NAMALWA (cell line): ENCODE measurements at regions not wholly inside any gene's neighbourhood (a gene's known extent, or its start where the extent isn't known, plus 50 kb on each side); places are given as distances from the start of the nearest gene placed in this dataset.

Experiments used
- DNase-seq: peaks from one replicate; pipeline ENCODE4 v3.0.0-alpha.2; 2015; ENCODE audit warnings: low spot score

DNA sequence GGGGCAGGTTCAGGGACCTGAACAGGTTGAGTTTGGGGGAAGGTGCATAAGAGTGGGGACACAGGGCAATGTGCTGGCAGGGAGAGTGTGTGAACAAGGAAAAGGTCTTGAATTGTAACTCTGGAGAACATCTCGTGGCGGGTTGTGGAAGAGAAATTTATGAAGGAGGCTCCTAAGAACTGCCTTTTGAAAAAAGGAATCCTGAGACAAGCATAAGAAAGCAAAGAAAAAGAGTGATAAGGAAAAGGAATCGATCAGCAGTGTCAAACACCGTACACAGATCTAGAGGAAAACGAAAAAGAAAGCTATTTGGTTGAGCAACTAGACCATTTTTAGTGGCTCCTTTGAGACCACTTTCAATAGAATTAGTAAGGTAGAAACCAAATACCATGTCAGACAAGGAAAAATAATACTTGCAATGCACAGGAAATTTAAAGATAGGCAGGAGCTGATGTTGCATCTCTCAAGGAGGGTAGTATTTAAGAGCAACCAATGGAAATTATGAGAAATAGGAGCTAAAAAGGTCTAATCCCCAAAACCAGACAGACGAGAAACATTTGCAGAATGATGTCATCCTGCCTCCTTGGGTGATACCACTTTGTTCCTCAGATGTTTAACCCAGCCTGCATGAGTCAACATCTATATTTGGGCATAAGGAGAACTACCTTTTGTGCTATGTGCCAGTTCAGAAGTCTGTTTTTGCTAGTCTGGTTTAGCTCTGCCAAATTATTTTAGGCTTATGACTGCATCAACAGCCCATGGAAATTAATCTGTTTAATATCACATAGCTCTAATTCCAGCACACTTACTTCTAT is 64.5 kb upstream of the STK38L start:
- peak; percentile 69 for DNase-seq

- DNase-seq = no peak
Measured at GRCh38 chr12:27180906-27181505, 63.1 kb upstream of the STK38L start.

DNA sequence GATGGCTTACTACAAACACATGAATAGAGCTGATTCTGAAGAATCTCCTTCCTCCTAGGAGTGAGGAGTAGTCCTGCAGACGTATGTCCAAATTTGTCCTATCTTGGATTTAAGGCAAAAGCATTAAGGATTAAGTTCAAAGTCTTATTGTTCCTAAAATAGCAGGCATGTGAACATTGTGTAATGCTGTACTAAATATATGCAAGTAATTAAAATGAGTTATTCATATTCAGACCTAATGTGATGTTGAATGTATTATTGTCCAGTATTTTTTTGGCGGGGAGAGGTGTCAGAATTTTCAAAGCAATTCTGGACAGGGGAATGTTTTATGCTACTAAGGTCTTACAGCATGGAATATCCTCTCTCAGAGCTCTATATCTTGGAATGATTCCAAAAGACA is 60.7 kb upstream of the STK38L start:
- no peak for DNase-seq

DNA sequence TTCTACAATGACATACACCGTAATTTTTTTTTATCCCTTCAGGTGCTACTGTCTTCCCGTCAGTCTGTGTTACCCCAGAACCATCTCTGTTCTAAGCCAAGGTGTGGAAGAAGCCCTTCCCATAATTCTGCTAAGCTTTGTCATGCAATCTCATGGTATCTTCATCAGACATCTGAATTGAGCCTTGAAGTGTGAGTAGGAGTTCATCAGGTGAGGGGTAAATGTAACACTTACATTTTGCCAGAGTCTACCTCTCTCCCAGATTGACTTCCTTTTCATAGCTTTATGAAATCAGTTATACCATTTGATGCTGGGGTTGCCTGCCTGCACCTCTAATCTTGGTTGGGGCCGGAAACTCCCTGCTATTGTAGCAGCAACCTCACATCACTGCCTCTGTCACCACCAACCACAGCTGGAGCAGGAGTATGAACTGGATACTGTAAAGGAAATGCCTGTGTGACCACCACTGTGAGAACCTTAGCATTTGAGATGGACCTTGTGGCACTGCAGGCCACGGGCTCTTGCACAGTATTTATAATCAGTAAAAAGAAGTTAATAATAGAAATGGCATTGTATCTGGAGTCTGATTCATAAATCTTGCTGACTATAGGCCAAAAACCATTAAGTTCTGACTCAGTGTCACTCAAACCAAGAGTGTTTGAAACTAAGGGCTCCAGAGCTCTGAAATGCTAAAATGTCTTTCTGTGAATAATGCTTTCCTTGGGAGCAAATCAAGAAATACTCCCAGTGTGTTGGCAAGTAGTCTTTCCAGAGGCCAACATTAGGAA is 58.7 kb upstream of the STK38L start:
- no peak for DNase-seq

GRCh38 chr12:27186022-27186839 is 57.9 kb upstream of the STK38L start:
- no peak for DNase-seq

GRCh38 chr12:27187697-27188096 is 56.4 kb upstream of the STK38L start:
- DNase-seq = no peak

DNA sequence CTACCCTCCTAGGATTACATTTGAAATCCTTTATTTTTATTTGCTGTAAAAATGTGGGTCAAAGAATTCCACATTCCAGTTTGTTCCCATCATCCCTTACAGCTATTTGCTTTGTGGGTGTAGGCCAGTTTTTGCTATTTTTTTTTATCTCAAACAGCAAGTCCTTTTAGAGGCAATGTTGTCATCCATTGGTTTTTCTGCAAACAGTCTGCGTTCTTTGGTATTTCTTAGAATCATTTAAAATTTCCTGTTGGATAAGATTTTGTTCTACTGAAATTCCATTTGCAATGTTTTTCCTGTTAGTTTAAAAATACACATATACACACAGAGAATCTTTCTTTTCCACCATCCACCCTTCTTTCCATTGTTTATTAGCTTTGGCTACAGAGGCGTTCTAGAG is 53.3 kb upstream of the STK38L start:
- no peak for DNase-seq

DNA sequence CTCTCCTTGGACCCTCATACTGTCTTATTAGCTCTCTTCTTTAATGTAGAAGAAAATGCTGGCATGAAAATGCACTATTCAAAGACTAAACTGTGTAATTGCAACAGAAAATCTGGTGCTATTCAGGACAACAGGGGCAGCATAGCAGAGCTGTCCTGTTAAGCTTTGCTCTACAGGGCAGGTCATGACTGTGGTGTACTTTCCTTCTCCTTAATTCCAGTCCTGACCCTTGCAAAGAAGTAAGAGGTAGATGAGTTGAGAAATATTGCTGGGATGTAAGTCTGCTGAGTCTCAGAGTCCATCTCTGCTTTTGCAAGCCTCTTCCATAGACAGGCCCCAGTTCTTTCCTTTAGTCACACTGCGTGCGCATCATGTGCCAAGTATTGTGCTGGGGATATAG is 52.6 kb upstream of the STK38L start:
- no peak for DNase-seq

DNA sequence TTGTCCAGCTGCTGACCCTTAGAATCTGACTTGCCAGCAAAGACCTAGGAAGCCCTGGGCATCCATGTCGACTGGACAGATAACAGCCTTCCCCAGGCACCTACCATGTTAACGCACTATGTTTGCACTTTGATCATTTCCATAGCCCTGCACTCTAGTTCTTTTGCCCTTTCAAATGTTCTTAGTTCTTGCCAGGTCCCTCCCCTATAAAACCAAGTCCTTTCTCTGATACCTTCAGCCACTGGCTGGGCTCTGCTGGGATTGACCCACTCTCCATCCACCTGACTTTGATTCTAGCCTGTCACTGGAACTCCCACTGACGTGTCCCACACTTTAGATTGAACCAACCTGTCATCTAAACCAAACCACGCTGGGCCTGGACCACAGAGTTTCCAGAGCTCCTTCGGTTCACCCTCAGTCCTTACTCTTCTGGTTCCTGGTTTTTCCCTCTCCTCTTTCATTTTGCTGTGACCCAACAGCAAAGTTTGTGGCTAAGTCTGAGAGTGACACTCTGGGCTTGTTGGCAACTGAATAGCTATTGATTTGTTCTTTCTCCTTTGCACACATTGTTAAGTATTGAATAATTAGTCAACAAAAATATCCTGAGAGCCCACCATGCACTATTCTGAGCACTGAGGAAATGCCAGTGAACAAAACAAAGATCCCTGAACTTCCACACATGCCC is 51.8 kb upstream of the STK38L start:
- DNase-seq = no peak

DNA sequence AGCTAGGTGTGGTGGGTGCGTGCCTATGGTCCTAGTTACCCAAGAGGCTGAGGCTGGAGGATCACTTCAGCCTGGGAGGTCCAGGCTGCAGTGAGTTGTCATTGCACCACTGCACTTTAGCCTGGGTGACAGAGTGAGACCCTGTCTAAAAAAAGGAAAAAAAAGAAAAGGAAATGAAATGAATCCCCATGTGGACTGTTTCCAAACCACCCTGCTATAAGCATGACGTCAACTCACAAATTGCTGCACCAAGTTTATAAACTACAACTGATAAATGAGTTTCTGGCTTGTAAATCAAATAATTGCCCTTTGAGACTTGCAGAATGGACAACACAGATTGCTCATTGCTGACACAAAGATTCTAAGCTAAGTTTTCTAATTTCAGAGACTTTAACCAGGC is 51.0 kb upstream of the STK38L start:
- DNase-seq = no peak

DNA sequence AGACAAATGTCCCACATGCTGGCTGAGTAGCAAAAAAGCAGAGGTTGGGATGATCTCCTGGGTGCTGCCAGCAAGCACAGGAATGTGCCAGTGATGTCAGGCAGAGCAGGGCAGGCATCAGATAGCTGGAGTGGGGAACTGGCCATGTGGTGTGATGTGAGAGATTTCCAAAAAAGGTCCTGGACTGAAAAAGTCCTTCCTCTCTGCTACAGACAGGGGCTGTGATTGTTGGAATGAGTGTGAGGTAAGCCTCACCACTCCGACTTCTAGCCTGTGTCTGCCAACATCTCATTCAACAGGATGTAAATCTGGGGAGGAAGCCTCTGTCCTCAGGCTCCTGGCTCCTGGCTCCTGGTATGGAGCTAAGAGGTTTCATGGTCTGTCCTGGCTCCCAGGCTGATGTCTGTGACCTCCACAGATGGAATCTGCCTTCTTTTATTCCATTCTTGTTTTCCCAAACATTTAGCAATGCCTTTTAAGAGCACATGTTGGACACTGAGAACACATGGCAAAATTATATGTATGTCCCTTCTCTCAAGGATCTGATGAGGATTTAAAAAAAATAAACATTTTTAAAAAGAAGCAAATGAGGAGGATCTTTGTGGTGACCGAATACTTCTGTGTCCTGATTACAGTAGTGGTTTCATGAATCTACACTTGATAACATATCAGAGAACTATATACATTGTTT is 50.1 kb upstream of the STK38L start:
- no peak for DNase-seq
